ENCODE measurements at regions not wholly inside any gene's neighbourhood (a gene's known extent, or its start where the extent isn't known, plus 50 kb on each side); places are given as distances from the start of the nearest gene placed in this dataset.

DNA sequence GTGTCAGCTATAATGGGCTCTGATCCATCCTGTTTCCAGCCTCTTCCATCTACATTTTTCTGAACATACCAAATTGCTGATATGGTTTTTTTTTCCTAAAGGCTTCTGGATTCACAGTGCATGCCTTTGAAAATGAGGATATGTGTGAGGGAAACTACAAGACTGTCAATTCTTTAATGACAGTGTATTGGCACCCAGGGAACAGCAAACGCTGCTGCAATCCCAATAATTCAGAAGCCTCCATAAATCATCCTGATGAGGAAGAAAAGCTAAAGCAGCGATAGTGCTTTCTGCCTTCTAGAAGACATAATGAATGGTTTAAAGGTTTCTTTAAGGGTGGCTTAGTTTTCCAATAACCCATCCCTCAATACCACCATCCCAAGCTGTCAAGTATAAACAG, 304.5 kb upstream of the PKDCC start:
- TF ChIP-seq, protein P1, sequence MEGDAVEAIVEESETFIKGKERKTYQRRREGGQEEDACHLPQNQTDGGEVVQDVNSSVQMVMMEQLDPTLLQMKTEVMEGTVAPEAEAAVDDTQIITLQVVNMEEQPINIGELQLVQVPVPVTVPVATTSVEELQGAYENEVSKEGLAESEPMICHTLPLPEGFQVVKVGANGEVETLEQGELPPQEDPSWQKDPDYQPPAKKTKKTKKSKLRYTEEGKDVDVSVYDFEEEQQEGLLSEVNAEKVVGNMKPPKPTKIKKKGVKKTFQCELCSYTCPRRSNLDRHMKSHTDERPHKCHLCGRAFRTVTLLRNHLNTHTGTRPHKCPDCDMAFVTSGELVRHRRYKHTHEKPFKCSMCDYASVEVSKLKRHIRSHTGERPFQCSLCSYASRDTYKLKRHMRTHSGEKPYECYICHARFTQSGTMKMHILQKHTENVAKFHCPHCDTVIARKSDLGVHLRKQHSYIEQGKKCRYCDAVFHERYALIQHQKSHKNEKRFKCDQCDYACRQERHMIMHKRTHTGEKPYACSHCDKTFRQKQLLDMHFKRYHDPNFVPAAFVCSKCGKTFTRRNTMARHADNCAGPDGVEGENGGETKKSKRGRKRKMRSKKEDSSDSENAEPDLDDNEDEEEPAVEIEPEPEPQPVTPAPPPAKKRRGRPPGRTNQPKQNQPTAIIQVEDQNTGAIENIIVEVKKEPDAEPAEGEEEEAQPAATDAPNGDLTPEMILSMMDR (IDR thresholded peaks at IDR 0.05), result no peak
- TF ChIP-seq POLR2A (IDR thresholded peaks at IDR 0.05), result no peak

All from thyroid gland (tissue), 4 donors.